ENCODE measurements at regions not wholly inside any gene's neighbourhood (a gene's known extent, or its start where the extent isn't known, plus 50 kb on each side); places are given as distances from the start of the nearest gene placed in this dataset.
"Not testable (repeated sequence)": the region's sequence is repeated elsewhere in the genome, so short reads cannot be mapped to it uniquely, and the experiment has no call there.

DNA sequence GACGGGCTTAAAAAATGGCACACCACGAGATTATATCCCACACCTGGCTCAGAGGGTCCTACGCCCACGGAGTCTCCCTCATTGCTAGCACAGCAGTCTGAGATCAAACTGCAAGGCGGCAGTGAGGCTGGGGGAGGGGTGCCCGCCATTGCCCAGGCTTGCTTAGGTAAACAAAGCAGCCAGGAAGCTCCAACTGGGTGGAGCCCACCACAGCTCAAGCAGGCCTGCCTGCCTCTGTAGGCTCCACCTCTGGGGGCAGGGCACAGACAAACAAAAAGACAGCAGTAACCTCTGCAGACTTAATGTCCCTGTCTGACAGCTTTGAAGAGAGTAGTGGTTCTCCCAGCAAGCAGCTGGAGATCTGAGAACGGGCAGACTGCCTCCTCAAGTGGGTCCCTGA, 386.4 kb upstream of the GJE1 start:
- not testable (repeated sequence) for DNase-seq

DNA sequence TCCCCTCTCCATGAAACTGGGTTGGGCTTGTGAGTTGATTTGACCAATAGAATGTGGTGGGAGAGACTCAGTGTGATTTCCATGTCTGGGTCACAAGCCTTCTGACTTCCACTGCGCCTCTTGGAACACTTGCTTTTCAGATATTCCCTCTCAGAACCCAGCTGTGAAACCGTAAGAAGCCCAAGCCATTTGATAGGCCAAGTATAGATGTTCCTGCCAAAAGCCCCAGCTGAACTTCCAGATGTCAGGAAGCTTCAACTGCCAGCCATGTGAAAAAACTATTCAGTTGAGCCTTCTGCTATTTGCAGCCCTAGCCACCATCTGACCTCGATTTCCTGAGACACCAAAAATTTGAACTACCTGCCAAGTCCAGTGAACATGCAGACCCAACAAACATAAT, 387.8 kb upstream of the GJE1 start:
- DNase-seq, result no peak

DNA sequence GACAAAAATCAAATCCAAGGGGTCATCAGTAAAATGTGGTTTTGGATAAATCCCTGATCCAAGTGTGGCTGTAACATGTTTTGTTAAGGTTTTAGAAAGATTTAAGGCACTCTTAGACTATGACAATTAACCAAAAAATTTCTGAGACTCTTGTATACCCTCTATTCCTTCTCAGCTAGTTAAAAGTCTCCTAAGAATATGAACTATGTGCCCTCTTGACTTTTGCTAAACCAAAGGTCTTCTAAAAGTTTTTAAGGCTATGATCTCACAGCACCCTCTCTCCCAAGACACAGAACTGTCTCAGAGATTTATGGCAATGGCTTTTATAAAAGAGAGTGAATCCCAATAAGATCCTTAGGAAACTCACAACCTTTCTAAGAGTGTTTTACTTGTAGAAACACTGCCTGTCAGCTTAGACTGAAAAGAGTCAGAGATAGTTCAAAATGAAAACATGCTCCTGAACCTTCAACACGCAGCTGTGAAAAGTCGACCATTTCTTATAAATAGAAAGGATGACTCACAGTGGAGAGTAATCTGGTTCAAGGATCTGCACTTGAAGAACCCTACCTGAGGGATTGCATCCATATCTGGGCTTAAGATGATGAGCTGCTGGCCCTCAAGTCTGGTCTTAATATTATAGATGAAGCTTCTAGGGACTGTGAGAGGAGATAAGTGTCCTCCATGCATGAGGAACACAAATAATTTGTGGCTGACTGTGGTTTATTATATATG, 388.4 kb upstream of the GJE1 start:
- no peak for DNase-seq

DNA sequence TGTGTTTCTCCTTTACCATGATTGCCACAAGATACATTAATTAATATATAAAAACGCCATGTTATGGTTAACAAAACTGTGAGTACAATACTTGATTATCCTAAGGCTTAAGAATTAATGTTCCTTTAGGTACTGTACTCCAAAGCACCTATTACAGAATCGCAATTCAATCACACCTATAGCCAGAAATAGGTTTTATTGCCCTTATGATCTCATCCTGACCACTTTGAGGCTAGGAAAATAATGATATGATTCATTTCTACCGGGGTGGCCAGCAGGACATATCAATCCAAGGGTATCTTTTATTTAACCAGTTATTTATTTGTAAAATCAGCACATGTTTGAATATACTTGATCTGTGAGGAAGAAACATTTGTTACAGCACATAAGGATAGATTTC, 396.6 kb upstream of the GJE1 start:
- no peak for DNase-seq

DNA sequence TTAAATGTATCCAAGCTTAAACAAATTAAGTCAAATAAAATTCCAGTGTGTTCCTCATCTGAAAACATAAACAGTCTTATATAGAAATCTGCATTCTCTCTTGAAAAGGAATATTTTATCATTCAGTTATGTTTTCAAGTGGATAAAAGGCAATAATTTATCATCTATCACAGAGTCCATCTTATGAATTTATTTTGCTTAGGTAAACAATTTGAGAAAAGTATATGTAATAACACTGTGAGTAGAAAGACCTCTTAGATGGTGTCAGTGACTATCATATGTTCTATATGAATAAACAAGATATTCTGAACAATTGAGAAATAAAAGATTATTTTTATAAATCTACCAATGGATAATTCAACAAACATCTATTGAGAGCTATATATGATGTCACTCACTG, 397.6 kb upstream of the GJE1 start:
- no peak for DNase-seq

DNA sequence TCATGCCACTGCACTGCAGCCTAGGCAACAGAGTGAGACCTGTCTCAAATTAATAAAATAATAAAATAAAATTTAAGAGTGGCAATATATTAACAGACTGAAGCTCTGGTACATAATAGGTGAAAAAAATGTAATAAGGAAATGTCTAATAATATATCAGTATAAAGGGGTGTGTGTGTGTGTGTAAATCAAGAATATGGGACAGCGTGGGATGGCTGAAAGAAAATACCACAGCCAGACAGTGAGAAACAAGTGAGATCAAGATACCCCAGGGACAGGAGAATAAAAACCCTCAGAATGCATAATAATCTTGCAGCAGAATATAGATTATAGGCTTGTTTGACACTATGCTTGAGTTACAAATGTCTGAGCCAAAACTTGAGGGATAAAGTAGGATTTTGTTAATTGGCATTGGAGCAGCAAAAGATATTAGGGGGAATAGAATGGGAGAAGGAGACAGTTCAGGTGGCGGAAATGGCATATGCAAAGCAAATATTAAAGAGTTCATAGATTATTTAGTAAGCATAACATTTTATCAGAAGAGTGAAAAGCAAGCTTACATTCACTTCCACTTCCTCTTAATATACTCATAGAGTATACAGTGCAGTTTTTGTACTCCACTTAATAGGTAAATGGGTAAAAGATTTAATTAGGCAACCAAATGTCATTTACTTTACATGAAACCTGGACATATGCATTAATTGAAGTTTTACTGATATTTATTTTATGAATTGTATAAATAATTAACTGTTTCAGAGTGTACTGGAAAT, 398.5 kb upstream of the GJE1 start:
- no peak for DNase-seq

DNA sequence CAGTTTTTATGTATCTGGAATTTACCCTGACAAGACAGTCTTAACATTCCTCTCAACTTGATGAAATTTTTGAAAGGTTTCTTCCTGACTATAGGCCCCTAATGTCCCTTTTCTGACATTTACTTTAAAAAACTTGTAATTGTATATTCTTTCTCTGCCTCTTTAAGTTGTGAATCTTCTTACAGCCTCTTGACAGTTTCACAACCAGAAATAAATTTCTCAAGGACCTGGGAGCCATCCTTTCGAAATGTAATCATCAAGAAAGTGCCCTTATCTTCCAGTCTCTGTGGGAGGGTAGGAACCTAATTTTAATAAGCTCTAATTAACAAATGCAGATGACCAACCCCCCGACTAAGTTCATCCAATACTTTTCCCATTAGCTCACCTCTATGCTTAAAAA, 403.6 kb upstream of the GJE1 start:
- no peak for DNase-seq

DNA sequence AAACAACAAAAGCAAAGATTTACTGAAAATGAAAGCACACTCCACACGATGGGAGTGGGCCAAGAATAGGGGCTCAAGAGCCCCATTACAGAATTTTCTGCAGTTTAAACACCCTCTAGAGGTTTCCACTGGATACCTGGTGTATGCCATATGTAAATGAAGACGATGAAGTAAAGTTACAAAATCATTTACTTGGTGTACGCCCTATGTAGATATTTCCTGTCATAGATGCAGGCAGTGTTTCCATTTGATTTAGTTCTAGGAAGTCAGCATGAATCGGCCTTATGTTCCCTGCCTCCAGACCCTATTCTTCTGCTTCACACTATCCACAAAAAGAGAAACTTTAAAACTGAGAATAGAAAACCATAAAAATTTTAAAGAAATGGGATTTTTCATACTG, 404.4 kb upstream of the GJE1 start:
- DNase-seq, result no peak

DNA sequence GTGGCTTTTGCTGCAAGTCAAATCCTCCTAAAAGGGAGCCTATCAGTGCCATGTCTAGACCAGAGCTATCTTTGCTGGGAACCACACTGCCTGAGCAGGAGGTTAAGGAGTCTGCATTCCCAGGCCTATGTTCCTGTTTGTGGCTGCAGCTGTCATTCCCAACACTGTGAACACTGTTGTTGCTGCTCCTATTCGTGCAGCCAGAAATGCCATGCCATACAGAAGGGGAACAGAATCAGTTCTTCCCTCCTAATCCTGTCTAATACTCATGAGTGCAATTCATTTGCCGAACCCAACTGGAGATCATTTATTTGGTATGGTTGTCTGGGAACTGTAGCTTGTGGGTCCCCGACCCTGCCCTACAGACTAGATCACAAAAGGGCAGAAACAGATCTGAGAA, 406.5 kb upstream of the GJE1 start:
- DNase-seq, result no peak

DNA sequence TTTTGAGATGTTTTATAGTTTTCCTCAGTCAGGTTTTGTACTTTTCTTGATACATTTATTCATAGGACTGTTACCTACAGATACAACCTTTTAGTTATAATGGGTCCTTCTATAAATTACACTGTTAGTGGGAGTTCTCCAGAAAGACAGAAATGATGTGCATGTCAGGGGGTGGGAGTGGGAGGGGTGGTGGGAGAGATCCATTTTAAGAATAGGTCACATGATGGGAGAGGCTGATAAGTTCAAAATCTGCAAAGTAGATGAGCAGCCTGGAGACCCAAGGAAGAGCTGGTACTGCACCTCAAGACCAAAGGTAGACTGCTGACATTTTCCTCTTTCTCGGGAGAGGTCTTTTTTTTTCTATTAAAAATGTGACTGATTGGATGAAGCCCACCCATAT, 408.0 kb upstream of the GJE1 start:
- DNase-seq, result no peak

DNA sequence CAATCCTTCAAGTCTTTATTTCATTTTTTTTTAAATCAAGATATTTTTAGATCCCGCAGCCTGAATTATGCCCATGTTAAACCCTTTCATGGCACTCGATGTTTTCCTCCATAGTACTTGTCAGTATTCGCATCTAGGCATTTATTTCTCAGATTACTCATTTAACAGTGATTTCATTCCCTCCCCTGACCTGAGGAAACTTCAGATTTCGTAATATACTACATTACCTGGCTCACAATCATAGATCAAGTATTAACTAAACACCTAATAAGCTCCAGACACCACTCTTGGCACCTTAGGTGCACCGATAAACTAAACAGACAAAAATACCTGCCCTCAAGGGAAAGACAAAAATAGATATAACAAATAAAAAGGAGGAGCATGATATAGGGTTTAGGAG, 413.2 kb upstream of the GJE1 start:
- no peak for DNase-seq

DNA sequence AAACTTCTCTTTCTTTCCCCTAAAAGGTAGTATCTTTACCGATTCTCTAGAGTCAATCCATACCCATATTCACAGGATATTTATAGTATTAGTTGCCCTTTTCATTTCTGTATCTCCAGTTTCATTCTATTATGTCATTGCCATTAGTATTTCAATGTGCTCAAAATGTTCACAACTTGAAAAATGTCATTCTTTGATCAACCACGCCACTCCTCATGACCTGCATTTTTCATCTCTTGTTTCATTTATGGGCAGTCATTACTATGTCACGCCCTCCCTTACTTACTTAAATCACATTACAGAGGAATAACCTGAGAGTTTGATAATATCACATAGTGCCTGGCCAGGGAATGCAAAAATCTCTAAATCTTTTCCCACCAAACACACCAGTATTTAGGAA, 427.3 kb upstream of the GJE1 start:
- no peak for DNase-seq

DNA sequence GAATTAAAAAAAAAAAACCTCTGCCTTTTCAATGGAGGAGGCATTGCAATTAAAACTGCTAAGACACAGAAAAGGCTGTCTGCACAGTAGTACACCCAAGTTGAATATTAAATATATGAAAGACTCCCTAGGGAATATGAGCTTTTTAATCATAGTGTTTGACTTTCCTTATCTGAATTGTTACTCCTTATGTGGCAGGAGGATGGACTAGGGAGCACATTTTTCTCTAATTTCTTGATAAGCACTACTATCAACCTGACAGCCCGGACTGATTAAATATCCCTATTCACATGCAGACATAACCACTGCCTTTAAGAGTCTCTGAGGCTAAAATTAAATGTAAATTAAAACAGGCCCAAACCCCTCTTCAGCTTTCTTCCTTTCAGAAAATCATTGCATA, 428.6 kb upstream of the GJE1 start:
- no peak for DNase-seq

DNA sequence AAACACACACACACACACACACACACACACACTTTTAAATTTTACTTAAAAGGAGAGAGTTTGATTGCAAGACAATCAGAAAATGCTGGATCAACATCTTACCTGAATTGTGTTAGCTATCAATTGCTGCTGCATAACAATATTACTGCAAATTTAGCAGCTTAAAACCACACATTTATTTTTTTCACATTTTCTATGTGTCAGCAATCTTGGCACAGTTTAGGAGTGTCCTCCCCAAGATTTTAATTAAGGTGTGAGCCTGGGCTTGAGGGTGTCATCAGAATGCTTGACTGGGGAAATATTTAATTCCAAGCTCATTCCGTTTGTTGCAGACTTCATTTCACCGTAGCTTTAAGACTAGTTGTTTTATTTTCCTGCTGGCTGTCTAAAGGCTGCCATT, 431.0 kb upstream of the GJE1 start:
- DNase-seq, result no peak

DNA sequence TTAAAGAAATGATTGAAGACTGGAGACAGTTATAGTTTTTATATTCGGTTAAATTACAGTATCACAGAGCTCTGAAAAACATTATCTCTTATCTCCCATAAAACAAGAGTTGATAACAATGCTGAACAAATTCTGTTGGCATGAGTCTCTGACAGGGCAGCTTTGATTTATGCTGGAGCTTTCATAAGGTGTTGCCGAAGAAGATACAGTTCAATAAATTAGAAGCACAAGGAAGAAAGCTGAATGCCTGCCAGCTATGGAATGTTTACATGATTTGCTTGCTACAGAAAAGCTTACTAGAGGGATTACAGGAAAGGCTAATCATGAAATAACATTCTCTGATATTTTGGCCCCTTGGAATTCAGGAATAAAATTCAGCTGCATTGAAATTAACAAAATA, 431.9 kb upstream of the GJE1 start:
- DNase-seq, result no peak

DNA sequence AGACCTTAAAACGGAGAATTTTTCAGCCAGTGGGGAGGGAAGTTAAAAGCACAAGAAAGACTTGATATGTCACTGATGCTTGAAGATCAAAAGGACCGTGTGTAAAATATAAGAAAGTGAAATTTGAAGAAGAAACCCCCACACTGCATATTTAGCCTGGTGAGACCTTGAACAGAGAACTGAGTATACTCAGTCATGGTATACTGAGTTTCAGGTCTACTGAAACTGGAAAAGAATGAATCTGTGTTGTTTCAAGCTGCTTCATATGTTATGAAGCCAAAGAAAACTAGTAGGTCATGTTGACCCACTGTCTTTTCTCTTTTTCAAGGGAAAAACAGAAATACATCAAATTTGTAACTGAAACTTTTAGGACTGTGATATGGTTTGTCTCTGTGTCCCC, 443.8 kb upstream of the GJE1 start:
- no peak for DNase-seq

DNA sequence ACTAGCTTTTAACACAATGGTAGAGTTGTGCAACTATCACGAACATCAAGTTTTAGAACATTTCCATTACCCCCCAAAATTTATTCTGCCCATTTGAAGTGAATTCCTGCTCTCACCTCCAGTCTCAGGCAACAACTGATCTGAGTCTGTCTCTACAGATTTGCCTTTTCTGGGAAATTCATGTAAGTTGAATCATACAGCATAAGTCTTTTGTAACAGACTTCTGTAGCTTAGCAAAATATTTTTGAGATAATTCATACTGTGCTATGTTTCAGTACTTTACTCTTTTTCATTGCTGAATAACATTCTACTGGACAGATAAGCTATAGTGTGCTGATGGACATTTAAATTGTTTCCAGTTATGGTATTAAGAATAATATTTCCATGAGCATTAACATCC, 447.3 kb upstream of the GJE1 start:
- DNase-seq, result no peak

DNA sequence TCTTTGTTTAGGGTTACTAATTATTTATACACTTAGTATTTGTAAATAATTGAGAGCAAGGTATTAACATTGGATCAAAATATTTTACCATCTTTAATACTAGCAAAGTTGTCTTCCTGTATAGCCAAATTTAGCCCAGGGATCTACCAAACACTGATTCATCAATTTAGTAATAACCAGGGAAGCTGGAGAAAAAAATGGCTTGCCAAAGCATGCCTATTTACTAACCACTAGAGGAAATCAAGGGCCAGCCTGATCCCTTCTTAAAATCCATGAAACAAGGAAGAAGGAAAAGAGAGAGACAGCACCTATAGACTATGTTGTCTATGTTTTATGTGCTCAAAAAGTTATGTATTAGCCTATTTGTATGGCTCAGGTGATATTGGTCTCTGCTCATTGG, 450.3 kb upstream of the GJE1 start:
- DNase-seq, result no peak

DNA sequence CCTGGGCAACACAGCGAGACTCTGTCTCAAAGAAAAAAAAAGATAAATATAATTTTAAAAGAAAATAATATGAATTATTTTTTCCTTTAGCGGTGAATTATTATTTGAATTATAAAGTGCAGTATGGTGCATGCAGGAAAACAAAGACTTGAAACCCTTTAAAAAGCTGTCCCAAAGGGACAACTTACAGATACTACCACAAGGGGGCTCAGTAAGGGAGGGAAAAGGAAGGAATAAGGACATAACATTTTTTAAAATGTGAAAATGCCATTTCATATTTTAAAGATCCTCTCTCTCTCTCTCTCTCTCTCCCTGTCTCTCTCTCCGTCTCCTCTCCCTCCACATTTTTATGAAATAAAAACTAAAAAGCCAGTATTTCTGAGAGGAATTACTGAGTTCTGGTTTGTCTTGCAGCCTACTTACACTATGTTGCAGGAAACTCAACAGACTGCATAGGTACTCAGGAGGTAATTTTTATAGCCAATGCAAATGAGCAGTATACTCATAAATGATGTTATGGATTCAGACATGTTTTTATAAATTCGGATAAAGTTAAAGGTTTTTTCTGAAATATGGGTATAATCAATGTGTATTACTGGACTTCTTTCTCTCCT, 455.0 kb upstream of the GJE1 start:
- DNase-seq, result no peak

DNA sequence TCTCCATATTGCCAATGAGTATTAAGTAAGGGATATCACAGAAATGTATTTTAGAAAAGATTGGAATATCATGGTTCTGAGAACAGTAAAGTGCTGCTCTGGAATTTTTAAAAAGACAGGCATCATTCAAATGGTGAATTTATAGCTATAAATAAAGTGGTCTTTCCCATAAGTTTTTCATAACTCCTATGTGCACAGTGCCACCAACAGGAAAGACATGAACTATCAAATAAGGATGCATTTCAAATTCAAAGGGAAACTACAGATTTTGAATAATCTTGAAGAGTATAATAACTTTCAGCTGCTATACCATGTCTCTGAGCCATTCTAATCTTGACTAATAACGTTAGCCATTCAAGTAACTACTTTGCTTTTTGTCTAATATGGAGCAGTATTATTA, 456.8 kb upstream of the GJE1 start:
- no peak for DNase-seq

DNA sequence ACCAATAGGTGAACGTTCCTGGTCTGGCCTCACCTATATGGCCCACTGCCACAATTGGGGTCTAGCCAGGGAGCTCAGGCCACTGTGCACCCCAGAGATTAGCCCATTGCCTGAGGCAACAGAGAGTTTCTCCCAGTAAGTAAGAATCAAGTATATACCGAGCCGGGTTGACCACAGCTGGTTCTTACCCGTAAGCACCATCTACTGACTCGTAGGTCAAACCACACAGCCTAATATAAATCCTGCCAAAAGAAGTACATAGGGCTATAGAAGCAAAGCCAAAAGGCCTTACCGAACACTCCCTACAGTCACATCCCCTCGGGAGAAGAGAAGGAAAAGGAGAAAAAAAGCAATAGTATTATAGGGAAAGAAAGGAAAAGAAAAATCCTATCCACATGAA, 463.6 kb upstream of the GJE1 start:
- DNase-seq, result no peak

DNA sequence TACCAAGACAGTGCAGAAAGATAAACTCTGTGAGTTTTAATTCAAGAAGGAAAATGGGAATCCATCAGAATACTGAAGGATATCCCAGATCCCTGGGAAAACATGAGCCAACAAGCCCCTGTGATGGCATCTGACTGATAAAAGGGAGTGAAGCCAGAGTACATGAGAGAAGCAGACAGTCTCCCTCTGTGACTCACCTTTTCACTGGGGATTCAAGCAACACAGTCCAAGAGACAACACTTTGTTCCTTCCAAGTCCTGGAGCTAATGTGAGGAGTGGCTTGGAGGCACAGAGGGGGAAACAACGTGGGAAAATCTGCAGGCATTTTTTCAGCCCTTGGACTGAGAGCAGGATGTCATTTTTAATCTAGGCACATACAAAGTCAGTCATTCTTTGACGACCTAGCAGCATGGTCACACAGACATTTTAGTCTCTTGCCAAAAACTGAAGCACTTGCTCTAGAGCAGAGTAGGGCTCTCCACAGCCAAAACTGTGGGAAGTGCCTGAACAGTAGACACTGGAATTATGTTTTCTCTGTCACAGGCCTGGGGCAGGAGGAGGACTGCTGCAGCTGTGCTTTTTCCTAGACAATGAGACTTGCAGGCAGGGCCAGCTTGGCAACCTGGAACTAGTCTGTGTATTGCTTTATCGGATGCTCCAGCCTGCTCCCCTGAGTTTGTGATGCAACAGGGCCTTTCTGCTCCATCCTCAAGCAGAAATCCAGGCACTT, 465.0 kb upstream of the GJE1 start:
- no peak for DNase-seq

DNA sequence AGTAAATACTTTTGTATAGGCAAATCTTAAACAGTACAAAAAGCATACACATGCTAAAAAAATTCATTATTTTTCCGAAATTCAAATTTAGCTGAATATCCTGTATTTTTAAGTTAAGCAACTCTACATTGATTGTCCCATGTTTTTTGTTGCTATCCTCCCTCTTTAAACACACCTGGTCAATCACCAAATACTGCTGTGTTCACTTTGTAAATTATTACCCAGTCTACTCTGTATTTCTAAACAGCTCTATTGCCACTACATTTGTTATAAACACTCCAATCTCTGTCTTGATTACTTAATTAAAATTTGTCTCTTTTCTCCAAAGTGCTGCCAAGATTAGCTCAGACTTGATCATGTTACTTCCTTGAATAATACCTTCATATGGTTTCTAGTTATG, 466.5 kb upstream of the GJE1 start:
- no peak for DNase-seq

DNA sequence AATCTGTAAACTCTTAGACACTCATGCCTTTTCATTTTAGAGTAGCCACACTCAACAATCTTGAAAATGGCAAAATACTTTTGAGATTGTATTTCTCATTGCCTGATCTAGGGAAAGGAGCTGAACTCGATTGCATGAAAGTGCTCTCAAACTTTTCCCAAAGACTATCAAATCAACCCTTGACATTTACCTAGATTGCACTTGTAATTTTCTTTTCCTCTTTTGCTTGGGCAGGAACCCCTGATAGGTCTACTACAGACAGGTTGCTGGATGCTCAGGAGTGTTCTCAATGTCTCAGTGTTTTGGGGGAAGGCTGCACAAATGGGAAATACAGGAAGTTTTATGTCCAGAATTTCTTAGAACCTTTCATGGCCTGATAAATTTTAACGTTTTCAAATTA, 468.0 kb upstream of the GJE1 start:
- DNase-seq, result no peak
